ENCODE measurements at regions not wholly inside any gene's neighbourhood (a gene's known extent, or its start where the extent isn't known, plus 50 kb on each side); places are given as distances from the start of the nearest gene placed in this dataset.

DNA sequence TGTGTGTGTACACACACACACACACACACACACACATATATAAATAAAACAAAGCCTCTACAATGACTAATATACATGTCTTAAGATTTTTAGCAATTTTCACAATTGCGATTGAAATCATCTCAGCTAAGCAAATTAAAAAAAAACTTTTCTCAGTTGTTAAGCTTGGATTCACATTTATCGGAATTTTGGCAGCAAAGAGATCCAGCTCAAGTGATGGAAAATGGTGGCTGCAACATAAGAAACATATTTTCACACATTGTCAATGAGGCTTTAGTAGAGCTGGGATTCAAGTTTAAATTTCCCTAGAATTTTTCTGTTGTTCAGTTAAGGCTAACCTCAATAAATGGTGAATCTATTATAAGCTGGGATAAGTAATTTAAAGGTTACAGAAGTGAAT is 768.6 kb upstream of the SORCS1 start:
- TF ChIP-seq EZH2 (IDR thresholded peaks at IDR 0.05; ENCODE audit: borderline replicate concordance, insufficient read depth, low read length, poor library complexity, severe bottlenecking) = no peak
- TF ChIP-seq, protein P1, sequence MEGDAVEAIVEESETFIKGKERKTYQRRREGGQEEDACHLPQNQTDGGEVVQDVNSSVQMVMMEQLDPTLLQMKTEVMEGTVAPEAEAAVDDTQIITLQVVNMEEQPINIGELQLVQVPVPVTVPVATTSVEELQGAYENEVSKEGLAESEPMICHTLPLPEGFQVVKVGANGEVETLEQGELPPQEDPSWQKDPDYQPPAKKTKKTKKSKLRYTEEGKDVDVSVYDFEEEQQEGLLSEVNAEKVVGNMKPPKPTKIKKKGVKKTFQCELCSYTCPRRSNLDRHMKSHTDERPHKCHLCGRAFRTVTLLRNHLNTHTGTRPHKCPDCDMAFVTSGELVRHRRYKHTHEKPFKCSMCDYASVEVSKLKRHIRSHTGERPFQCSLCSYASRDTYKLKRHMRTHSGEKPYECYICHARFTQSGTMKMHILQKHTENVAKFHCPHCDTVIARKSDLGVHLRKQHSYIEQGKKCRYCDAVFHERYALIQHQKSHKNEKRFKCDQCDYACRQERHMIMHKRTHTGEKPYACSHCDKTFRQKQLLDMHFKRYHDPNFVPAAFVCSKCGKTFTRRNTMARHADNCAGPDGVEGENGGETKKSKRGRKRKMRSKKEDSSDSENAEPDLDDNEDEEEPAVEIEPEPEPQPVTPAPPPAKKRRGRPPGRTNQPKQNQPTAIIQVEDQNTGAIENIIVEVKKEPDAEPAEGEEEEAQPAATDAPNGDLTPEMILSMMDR (IDR thresholded peaks at IDR 0.05; ENCODE audit: poor library complexity, severe bottlenecking) = no peak
- TF ChIP-seq POLR2AphosphoS5 (IDR thresholded peaks at IDR 0.05) = no peak
